GM12878 (cell line): ENCODE measurements at regions not wholly inside any gene's neighbourhood (a gene's known extent, or its start where the extent isn't known, plus 50 kb on each side); places are given as distances from the start of the nearest gene placed in this dataset.
"Not testable (repeated sequence)": the region's sequence is repeated elsewhere in the genome, so short reads cannot be mapped to it uniquely, and the experiment has no call there.

Source experiments
- ATAC-seq: fragments of 200-7000 bp; cut with Tn5 transposase; 3 replicates; pipeline ENCODE4 v1.9.1; 2020; ENCODE audit warnings: mild to moderate bottlenecking, moderate library complexity
- BruUV-seq: library from RNA; stranded (reverse); fragments of 400-500 nt; replicated peaks from 2 replicates; lab custom pipeline; 2021; lab: Mats Ljungman, UMichigan
- CTCF ChIA-PET: fragments of 300-600 bp; sonication (Branson Sonifier 250); formaldehyde crosslinking; extraction: SDS; loops from one replicate; lab custom pipeline; 2021; ENCODE audit warnings: inconsistent platforms; lab: Yijun Ruan, JAX
- POLR2A ChIA-PET: fragments of 350-600 bp; formaldehyde crosslinking; extraction: SDS; loops from one replicate; lab custom pipeline; 2021; ENCODE audit warnings: inconsistent platforms; lab: Charles Lee
- RAD21 ChIA-PET: fragments of 300-600 bp; sonication (Branson Sonifier 250); formaldehyde crosslinking; loops from one replicate; lab custom pipeline; 2023; ENCODE audit warnings: antibody characterized with exemption; ENCODE audit not compliant: unreplicated experiment; lab: Charles Lee
- SMC1A ChIA-PET: fragments of 300-600 bp; sonication (Branson Sonifier 250); formaldehyde crosslinking; loops from one replicate; lab custom pipeline; 2023; ENCODE audit not compliant: unreplicated experiment, uncharacterized antibody; lab: Charles Lee
- DNase-seq: peaks from one replicate; pipeline ENCODE4 v3.0.0-alpha.2; 2011; ENCODE audit warnings: low read depth, low spot score
- FAIRE-seq: peaks from 3 replicates; lab custom pipeline; 2011; peaks lifted over from hg19 to GRCh38; lab: Jason Lieb, UNC
- H2AFZ ChIP-seq: 2 replicates; pipeline ENCODE4 v1.6.0; 2011; ENCODE audit warnings: low read depth, low read length, control low read depth; ENCODE audit not compliant: control insufficient read depth
- H3K27ac ChIP-seq: 2 replicates; pipeline ENCODE4 v1.5.1; 2011; ENCODE audit warnings: control low read depth; ENCODE audit not compliant: control insufficient read depth, insufficient read depth
- H3K27me3 ChIP-seq, 2 experiments: replicated peaks in 1 of 2; 2 replicates each; pipeline versions ENCODE4 v1.6.0 to v1.6.1; 2011; ENCODE audit warnings: low read length in 1 of 2; ENCODE audit not compliant: control insufficient read depth in 2 of 2, insufficient read depth in 2 of 2
- H3K36me3 ChIP-seq, 2 experiments: 2 replicates each; pipeline ENCODE4 v1.5.1; 2011; ENCODE audit warnings: low read length in 1 of 2; ENCODE audit not compliant: control insufficient read depth in 2 of 2, insufficient read depth in 2 of 2
- H3K4me1 ChIP-seq: 2 replicates; pipeline ENCODE4 v1.6.1; 2011; ENCODE audit warnings: mild to moderate bottlenecking, low read length, moderate library complexity, mixed read lengths; ENCODE audit not compliant: control insufficient read depth, insufficient read depth
- H3K4me2 ChIP-seq: 2 replicates; pipeline ENCODE4 v1.6.0; 2011; ENCODE audit warnings: control low read depth; ENCODE audit not compliant: control insufficient read depth, insufficient read depth
- H3K4me3 ChIP-seq: fragments of 200-600 bp; sonication (generic); 2 replicates; pipeline ENCODE4 v1.5.1; 2016
- H3K79me2 ChIP-seq: 2 replicates; pipeline ENCODE4 v1.6.0; 2011; ENCODE audit warnings: low read length; ENCODE audit not compliant: control insufficient read depth, insufficient read depth
- H3K9ac ChIP-seq: 2 replicates; pipeline ENCODE4 v1.8.0; 2011; ENCODE audit warnings: low read length, control low read depth, mixed read lengths; ENCODE audit not compliant: control insufficient read depth, insufficient read depth
- H3K9me3 ChIP-seq: replicated peaks from 3 replicates; pipeline ENCODE4 v1.5.1; 2011; ENCODE audit warnings: mild to moderate bottlenecking, low read length; ENCODE audit not compliant: control insufficient read depth, insufficient read depth
- H4K20me1 ChIP-seq: 2 replicates; pipeline ENCODE4 v1.6.0; 2011; ENCODE audit not compliant: control insufficient read depth, insufficient read depth
- ASH2L ChIP-seq: fragments of 300-600, 200-600 bp; sonication (generic); IDR thresholded peaks from 2 replicates; pipeline ENCODE4 v1.6.1; 2017; ENCODE audit warnings: low read depth, mild to moderate bottlenecking, borderline replicate concordance
- BHLHE40 ChIP-seq, 2 experiments: fragments of 450-650 bp in 1 of 2; IDR thresholded peaks; 2 replicates each; pipeline ENCODE4 v1.6.1; 2011 to 2017; ENCODE audit warnings: low read depth in 2 of 2, borderline replicate concordance in 1 of 2, improper control_type of control experiment in 1 of 2, low read length in 1 of 2, mild to moderate bottlenecking in 1 of 2
- EP300 ChIP-seq, 2 experiments: fragments of 150-350 bp in 1 of 2; IDR thresholded peaks; 2 replicates each; pipeline ENCODE4 v1.6.1; 2011 to 2012; ENCODE audit warnings: low read depth in 2 of 2, low read length in 2 of 2, borderline replicate concordance in 1 of 2, improper control_type of control experiment in 1 of 2, inconsistent platforms in 1 of 2; ENCODE audit not compliant: control insufficient read depth in 1 of 2
- MAX ChIP-seq: IDR thresholded peaks from 2 replicates; pipeline ENCODE4 v1.6.1; 2012; ENCODE audit warnings: low read depth, low read length, improper control_type of control experiment
- MEF2B ChIP-seq: fragments of 450-650 bp; IDR thresholded peaks from 2 replicates; pipeline ENCODE4 v1.6.1; 2018; ENCODE audit warnings: mild to moderate bottlenecking, moderate library complexity; ENCODE audit not compliant: partially characterized antibody, poor library complexity, severe bottlenecking
- MTA2 ChIP-seq: fragments of 450-650 bp; IDR thresholded peaks from 2 replicates; pipeline ENCODE4 v1.6.1; 2016; ENCODE audit warnings: low read depth, mild to moderate bottlenecking, moderate library complexity
- NR2F1 ChIP-seq: fragments of 450-650 bp; conservative IDR thresholded peaks from 2 replicates; pipeline ENCODE4 v1.6.1; 2017; ENCODE audit warnings: mild to moderate bottlenecking
- POLR2AphosphoS5 ChIP-seq: IDR thresholded peaks from 2 replicates; pipeline ENCODE4 v1.6.1; 2011; ENCODE audit warnings: mild to moderate bottlenecking, low read length, inconsistent platforms
- SMAD1 ChIP-seq: fragments of 450-650 bp; IDR thresholded peaks from 2 replicates; pipeline ENCODE4 v1.6.1; 2018; ENCODE audit warnings: mild to moderate bottlenecking, low read depth; ENCODE audit not compliant: partially characterized antibody
- ZBTB4 ChIP-seq: fragments of 450-650 bp; formaldehyde crosslinking; IDR thresholded peaks from 2 replicates; pipeline ENCODE4 v1.4.0; 2022; ENCODE audit warnings: mild to moderate bottlenecking, moderate library complexity
- WGBS: methylation state at CpG from one replicate; pipeline ENCODE4 v1.1.6; 2016; ENCODE audit warnings: low lambda C conversion rate; ENCODE audit not compliant: insufficient replicate concordance, insufficient coverage; ENCODE audit errors: missing lambda C conversion rate; 5-methylcytosine and 5-hydroxymethylcytosine counted together
- in situ Hi-C: fragments of 300-500 bp; cut with MboI; formaldehyde crosslinking; loops from 9 replicates; pipeline ENCODE4 v1.14.3; 2018; ENCODE audit warnings: mixed read lengths
- intact Hi-C: fragments of 100-400 bp; cut with micrococcal nuclease; formaldehyde crosslinking; loops from one replicate; pipeline ENCODE4 v1.14.2; 2022; ENCODE audit not compliant: unreplicated experiment
- TF ChIP-seq, protein P1 (sequence below): fragments of 450-650 bp; IDR thresholded peaks from 2 replicates; pipeline ENCODE4 v1.6.1; 2017; ENCODE audit warnings: mild to moderate bottlenecking, moderate library complexity

- TF ChIP-seq MTA2: peak; percentile 63; the same call in 1 of the 2 replicates
- TF ChIP-seq MAX: peak; percentile 36; the same call in 1 of the 2 replicates
- TF ChIP-seq, protein P1, sequence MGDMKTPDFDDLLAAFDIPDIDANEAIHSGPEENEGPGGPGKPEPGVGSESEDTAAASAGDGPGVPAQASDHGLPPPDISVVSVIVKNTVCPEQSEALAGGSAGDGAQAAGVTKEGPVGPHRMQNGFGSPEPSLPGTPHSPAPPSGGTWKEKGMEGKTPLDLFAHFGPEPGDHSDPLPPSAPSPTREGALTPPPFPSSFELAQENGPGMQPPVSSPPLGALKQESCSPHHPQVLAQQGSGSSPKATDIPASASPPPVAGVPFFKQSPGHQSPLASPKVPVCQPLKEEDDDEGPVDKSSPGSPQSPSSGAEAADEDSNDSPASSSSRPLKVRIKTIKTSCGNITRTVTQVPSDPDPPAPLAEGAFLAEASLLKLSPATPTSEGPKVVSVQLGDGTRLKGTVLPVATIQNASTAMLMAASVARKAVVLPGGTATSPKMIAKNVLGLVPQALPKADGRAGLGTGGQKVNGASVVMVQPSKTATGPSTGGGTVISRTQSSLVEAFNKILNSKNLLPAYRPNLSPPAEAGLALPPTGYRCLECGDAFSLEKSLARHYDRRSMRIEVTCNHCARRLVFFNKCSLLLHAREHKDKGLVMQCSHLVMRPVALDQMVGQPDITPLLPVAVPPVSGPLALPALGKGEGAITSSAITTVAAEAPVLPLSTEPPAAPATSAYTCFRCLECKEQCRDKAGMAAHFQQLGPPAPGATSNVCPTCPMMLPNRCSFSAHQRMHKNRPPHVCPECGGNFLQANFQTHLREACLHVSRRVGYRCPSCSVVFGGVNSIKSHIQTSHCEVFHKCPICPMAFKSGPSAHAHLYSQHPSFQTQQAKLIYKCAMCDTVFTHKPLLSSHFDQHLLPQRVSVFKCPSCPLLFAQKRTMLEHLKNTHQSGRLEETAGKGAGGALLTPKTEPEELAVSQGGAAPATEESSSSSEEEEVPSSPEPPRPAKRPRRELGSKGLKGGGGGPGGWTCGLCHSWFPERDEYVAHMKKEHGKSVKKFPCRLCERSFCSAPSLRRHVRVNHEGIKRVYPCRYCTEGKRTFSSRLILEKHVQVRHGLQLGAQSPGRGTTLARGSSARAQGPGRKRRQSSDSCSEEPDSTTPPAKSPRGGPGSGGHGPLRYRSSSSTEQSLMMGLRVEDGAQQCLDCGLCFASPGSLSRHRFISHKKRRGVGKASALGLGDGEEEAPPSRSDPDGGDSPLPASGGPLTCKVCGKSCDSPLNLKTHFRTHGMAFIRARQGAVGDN: peak; percentile 100
- TF ChIP-seq NR2F1: peak; percentile 80; the same call in 1 of the 2 replicates
- TF ChIP-seq EP300 (IDR thresholded peaks at IDR 0.05; ENCODE audit: borderline replicate concordance in 1 of 2, control insufficient read depth in 1 of 2, low read depth in 2 of 2, low read length in 2 of 2): peak; percentile 54 to 71; a peak in 3 of 4 replicates
- TF ChIP-seq SMAD1: peak; percentile 89
- peak; percentile 73 for TF ChIP-seq MEF2B
- TF ChIP-seq BHLHE40 (IDR thresholded peaks at IDR 0.05; ENCODE audit: borderline replicate concordance in 1 of 2, low read depth in 2 of 2, low read length in 1 of 2): peak in 1 of 2 experiments; percentile 32; a peak in 2 of 4 replicates
- peak; percentile 57; the same call in 1 of the 2 replicates for TF ChIP-seq ZBTB4 (CRISPR knock-in tag)
- peak; percentile 23; the same call in 1 of the 2 replicates for TF ChIP-seq POLR2AphosphoS5
- TF ChIP-seq ASH2L: 0 out of 2 replicates have a peak, but pooled peaks have one; percentile 55
These were observed 78.4 kb upstream of the AMN1 start (continued) for GRCh38 chr12:31807081-31807772.

GRCh38 chr12:31805681-31806080 is 76.9 kb upstream of the AMN1 start:
- H3K79me2 ChIP-seq, H3K4me3 ChIP-seq, H3K36me3 ChIP-seq, BruUV-seq, POLR2A ChIA-PET, CTCF ChIA-PET, in situ Hi-C loops, H3K27me3 ChIP-seq, H3K9me3 ChIP-seq, H3K27ac ChIP-seq, H3K9ac ChIP-seq, H3K4me2 ChIP-seq, H2AFZ ChIP-seq, ATAC-seq, H4K20me1 ChIP-seq, DNase-seq, FAIRE-seq: not testable (repeated sequence)
- RAD21 ChIA-PET: interaction anchor here (1.7 to 1.9 kb wide), 2 partner anchors 56 to 59 kb away, joined by 5 to 7 read pairs; no protein-coding TSS in a partner anchor
- intact Hi-C loops: loop anchor here (5.0 to 10.0 kb wide), 2 partner anchors 78 to 401 kb away; partner anchors contain the start of gene AMN1
- SMC1A ChIA-PET: interaction anchor here (1.5 to 1.9 kb wide), 3 partner anchors 33 to 123 kb away, joined by 4 to 11 read pairs (median 6); no protein-coding TSS in a partner anchor
- WGBS: 95% methylated on average over 21 of the region's 24 CpGs
- H3K4me1 ChIP-seq: peaks cover 27% of the 10 kb centered on the region
